ENCODE measurements at regions not wholly inside any gene's neighbourhood (a gene's known extent, or its start where the extent isn't known, plus 50 kb on each side); places are given as distances from the start of the nearest gene placed in this dataset.

- POLR2A ChIA-PET, result interaction anchor here (0.8 kb wide), 1 partner anchor 535 kb away, joined by 3 read pairs; no protein-coding TSS in a partner anchor
- no peaks in the 10 kb centered on the region for H3K27me3 Mint-ChIP-seq
- TF ChIP-seq, protein P1, sequence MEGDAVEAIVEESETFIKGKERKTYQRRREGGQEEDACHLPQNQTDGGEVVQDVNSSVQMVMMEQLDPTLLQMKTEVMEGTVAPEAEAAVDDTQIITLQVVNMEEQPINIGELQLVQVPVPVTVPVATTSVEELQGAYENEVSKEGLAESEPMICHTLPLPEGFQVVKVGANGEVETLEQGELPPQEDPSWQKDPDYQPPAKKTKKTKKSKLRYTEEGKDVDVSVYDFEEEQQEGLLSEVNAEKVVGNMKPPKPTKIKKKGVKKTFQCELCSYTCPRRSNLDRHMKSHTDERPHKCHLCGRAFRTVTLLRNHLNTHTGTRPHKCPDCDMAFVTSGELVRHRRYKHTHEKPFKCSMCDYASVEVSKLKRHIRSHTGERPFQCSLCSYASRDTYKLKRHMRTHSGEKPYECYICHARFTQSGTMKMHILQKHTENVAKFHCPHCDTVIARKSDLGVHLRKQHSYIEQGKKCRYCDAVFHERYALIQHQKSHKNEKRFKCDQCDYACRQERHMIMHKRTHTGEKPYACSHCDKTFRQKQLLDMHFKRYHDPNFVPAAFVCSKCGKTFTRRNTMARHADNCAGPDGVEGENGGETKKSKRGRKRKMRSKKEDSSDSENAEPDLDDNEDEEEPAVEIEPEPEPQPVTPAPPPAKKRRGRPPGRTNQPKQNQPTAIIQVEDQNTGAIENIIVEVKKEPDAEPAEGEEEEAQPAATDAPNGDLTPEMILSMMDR (IDR thresholded peaks at IDR 0.05), result peak; percentile 93
- CTCF ChIA-PET, result interaction anchor here (0.9 to 1.9 kb wide), 8 partner anchors 20 to 179 kb away, joined by 3 to 11 read pairs (median 4); no protein-coding TSS in a partner anchor
- H3K4me3 Mint-ChIP-seq, result no peak overlapping the region
- no peak overlapping the region for H3K27ac Mint-ChIP-seq
- H3K36me3 Mint-ChIP-seq (ENCODE audit: low read depth), result no peaks in the 10 kb centered on the region
- no peaks in the 10 kb centered on the region for H3K9me3 Mint-ChIP-seq
- intact Hi-C loops (cut with micrococcal nuclease), result loop anchor here (1.0 kb wide), 1 partner anchor 176 kb away; no protein-coding TSS in a partner anchor
- peaks cover 8% of the 10 kb centered on the region for H3K4me1 Mint-ChIP-seq (ENCODE audit: low read depth)
- ATAC-seq (peak; percentile 76), DNase-seq (peak; percentile 82)
These were observed 147.1 kb upstream of the FHL2 start for GRCh38 chr2:105545730-105546627.

GRCh38 chr2:105544591-105545377 lies 145.9 kb upstream of the FHL2 start:
- DNase-seq (no peak), ATAC-seq (no peak)
- Mint-ChIP-seq H3K27me3 (no peaks in the 10 kb centered on the region), H3K9me3 (no peaks in the 10 kb centered on the region), H3K27ac (no peak overlapping the region), H3K4me3 (no peak overlapping the region), H3K36me3 (ENCODE audit: low read depth) (no peaks in the 10 kb centered on the region), H3K4me1 (ENCODE audit: low read depth) (peaks cover 8% of the 10 kb centered on the region)
- TF ChIP-seq, protein P1 (IDR thresholded peaks at IDR 0.05), result no peak
- intact Hi-C loops (cut with micrococcal nuclease), result loop anchor here (1.0 kb wide), 1 partner anchor 174 kb away; no protein-coding TSS in a partner anchor
- POLR2A ChIA-PET, result no interaction called here
- CTCF ChIA-PET, result interaction anchor here (0.7 to 1.8 kb wide), 15 partner anchors 9 to 199 kb away, joined by 3 to 10 read pairs (median 4); no protein-coding TSS in a partner anchor

GRCh38 chr2:105541189-105542050 lies 142.6 kb upstream of the FHL2 start:
- DNase-seq (no peak), ATAC-seq (no peak)
- Mint-ChIP-seq H3K36me3 (ENCODE audit: low read depth) (no peaks in the 10 kb centered on the region), H3K27ac (no peak overlapping the region), H3K4me3 (no peak overlapping the region), H3K27me3 (no peaks in the 10 kb centered on the region), H3K9me3 (no peaks in the 10 kb centered on the region), H3K4me1 (ENCODE audit: low read depth) (peaks cover 8% of the 10 kb centered on the region)
- ChIA-PET CTCF (interaction anchor here (1.4 kb wide), 1 partner anchor 10 kb away, joined by 3 read pairs; no protein-coding TSS in a partner anchor), POLR2A (no interaction called here)
- TF ChIP-seq, protein P1 (IDR thresholded peaks at IDR 0.05), result no peak
- intact Hi-C loops (cut with micrococcal nuclease), result no loop called here

- CTCF ChIA-PET, result interaction anchor here (1.4 kb wide), 1 partner anchor 9 kb away, joined by 3 read pairs; no protein-coding TSS in a partner anchor
- POLR2A ChIA-PET, result no interaction called here
- ATAC-seq (no peak), DNase-seq (no peak)
- no peaks in the 10 kb centered on the region for H3K9me3 Mint-ChIP-seq
- H3K27ac Mint-ChIP-seq, result no peak overlapping the region
- TF ChIP-seq, protein P1 (IDR thresholded peaks at IDR 0.05), result no peak
- H3K4me1 Mint-ChIP-seq (ENCODE audit: low read depth), result peaks cover 1% of the 10 kb centered on the region
- intact Hi-C loops (cut with micrococcal nuclease), result no loop called here
- no peaks in the 10 kb centered on the region for H3K27me3 Mint-ChIP-seq
- H3K4me3 Mint-ChIP-seq, result no peak overlapping the region
- no peaks in the 10 kb centered on the region for H3K36me3 Mint-ChIP-seq (ENCODE audit: low read depth)
These were observed 141.8 kb upstream of the FHL2 start for GRCh38 chr2:105540642-105541041.
